GM18517 (cell line): ENCODE measurements at regions not wholly inside any gene's neighbourhood (a gene's known extent, or its start where the extent isn't known, plus 50 kb on each side); places are given as distances from the start of the nearest gene placed in this dataset.
"Not testable (repeated sequence)": the region's sequence is repeated elsewhere in the genome, so short reads cannot be mapped to it uniquely, and the experiment has no call there.

Source experiments
- ATAC-seq: cut with Tn5 transposase; IDR thresholded peaks from one replicate; pipeline ENCODE4 v1.9.1; 2021; ENCODE audit warnings: mild to moderate bottlenecking, moderate library complexity; ENCODE audit not compliant: unreplicated experiment

DNA sequence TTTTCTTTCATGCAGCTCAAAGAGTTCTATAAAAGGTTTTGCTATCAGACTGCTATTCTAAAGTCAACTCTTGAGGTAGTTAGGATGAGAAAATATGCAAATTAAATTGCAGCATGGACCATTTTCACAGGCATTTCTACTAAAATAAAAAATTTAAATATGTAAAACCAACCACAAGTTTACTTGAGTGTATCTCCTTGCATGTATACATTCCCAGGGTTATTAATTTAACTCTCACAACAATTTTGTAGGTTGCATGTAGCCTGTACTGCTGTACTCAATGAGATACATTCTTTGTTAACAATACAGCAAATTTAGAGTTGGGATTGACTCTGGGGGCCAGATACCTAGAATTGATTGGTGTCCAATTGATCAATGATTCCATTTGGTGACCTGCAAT, 265.8 kb downstream of the MED10 start:
- ATAC-seq: no peak

DNA sequence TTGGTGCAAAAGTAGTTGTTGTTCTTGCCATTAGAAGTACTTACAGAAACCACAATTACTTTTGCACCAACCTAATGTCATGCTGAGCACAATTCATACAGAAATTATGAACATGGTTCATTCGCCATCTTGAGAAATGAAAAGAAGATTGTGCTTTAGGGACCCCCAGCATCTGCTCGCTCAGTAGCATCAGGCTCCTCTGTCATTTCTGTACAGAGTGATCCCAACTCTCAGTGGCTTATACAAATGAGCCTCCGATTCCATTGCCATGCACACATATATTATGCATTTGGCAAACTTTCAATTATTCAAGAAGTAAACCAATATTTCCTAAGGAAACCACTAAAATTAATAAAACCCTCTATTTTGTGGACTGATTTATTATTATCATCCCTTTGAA, 266.2 kb downstream of the MED10 start:
- ATAC-seq: no peak

GRCh38 chr5:6111131-6111530, 267.2 kb downstream of the MED10 start:
- no peak for ATAC-seq

DNA sequence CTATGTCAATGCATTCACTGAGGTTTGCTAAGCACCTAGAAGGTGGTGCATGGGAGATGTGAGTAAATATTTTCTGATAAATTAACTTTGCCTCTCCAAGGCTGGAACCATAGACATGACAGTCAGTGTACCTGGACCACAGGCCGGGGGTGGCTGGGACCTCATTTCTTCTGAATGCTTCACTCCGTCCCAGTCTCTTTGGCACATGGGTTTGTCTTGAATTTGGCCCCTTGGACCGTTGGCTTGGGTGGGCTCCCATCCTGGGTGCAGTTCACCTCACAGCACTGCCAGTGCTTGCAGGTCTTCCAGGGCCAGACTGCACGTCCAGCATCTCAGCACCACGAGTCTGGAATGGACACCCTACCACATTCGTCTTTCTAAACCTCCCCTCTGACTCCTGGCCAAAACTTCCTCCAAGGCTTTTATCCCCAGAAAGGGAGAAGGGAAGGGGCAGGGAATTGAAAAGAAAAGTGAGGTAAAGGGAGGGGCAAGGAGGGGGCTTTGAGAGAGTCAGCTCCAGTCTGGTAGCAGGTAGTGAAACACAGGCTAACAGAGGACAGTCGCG, 267.8 kb downstream of the MED10 start:
- no peak for ATAC-seq

DNA sequence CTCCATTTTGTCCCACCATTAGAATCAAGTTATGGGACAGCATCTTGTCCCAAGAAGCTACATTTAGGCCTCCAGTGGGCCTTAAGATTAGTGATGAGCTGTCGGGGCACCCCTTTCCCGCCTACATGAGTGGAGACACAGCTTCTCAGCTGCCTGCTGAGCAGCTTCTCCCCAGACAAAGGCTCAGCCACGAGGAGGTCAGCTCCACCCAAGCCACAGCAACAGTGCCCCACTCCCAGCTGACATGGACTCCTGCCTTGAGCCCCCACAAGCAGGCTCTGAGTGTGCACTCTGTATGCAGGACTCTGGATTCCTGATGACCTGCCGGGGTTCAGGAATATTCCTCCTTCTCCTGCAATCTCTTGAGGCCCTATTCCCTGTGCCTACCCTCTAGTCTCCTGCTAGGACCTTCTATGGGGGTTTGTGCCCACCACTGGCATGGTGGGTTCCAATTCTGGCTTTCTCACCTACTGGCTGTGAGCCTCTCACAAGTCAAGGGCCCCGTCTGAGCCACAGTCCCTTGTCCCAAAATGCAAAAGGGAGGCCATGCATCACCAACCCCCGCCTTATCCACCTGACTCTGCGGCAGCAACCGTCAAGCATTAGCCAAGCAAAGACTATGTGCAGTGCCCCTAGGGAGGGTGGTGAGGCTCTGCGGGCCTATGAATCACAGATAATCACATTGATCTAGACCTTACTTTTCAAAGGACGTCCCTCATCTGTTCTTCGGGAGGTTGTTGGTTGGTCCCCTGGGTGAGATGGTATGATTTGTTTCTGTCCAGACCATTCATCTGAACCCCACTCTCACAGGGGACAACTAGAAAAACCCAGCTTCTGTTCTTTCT, 269.1 kb downstream of the MED10 start:
- ATAC-seq: no peak

- ATAC-seq: no peak
Measured at GRCh38 chr5:6108540-6108848, 269.9 kb downstream of the MED10 start.

- no peak for ATAC-seq
Measured at GRCh38 chr5:6107675-6108539, 270.4 kb downstream of the MED10 start.

DNA sequence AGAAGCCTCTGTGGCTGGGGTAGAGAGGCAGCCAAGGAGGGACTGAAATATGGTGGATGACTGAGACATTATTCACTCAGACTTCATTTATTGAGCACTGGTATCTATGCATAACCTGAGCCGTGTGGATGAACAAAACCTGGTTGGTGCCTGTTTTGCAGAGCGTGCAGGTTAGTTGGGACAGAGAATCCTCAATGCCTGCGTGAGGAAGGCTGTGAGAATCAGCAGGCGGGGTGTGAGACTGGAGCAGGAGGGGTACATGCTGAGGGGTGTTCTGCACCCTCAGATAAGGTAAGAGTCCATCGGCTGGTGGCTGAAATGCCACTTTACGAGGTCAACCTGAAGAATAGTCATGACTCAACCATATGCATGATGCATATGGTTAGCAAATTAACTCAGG, 271.6 kb downstream of the MED10 start:
- ATAC-seq: no peak

- no peak for ATAC-seq
Measured at GRCh38 chr5:6105320-6105719, 273.0 kb downstream of the MED10 start.

- no peak for ATAC-seq
Measured at GRCh38 chr5:6096101-6096500, 282.2 kb downstream of the MED10 start.

DNA sequence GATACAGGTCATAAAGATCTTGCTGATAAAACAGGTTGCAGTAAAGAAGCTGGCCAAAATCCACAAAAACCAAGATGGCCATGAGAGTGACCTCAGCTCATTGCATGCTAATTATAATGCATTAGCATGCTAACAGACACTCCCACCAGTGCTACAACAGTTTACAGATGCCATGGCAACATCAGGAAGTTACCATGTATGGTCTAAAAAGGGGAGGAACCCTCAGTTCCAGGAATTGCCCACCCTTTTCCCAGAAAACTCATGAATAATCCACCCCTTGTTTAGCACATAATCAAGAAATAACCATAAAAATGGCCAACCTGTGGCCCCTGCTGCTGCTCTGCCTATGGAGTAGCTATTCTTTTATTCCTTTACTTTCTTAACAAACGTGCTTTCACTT, 284.2 kb downstream of the MED10 start:
- not testable (repeated sequence) for ATAC-seq

DNA sequence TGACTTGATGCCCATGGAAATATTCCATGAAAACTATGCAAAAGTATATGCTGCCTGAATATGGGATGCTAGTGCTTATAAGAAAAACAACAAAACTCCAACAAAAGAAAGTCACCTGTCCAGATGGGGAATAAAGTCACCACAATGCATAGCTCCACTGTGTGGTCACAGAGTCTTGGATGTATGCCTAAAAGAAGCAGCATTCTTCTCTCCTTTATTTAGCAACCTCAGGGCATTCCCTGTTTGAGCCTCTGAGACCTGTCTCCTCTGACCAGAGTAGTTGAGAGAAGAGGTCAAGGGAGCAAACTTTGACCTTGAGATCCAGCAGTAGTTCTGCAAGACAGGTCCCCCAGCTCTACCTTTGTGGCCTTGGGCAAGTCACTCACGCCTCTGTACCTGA, 287.5 kb downstream of the MED10 start:
- no peak for ATAC-seq

DNA sequence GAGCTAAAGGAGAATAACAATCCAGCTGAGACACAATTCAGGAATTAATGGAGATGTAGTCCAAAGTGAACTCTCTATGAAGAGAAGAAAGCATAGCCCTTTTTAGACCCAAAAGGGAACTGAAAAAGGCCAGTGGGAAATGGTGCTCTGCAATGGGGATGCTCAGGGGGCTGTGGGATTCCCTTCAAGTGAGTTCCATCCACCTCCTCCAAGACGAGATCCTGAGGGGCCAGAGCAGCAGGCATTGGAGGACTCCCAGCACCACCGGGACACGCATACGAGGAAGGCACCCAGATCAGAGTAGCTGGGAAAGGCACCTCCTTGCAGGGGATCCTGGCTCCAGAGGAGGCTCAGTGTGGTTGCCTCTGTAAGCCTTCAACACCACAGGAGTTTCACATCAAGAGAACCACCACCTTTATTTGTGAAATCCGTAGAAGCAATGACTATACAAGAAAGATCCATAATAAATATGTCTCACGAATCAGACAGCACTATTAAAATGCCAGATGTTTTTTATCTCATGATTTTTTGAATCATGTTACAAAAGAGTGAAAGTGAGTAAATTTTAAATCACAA, 288.2 kb downstream of the MED10 start:
- no peak for ATAC-seq

- ATAC-seq: no peak
Measured at GRCh38 chr5:6088706-6089105, 289.6 kb downstream of the MED10 start.

- ATAC-seq: no peak
Measured at GRCh38 chr5:6087576-6087975, 290.8 kb downstream of the MED10 start.

DNA sequence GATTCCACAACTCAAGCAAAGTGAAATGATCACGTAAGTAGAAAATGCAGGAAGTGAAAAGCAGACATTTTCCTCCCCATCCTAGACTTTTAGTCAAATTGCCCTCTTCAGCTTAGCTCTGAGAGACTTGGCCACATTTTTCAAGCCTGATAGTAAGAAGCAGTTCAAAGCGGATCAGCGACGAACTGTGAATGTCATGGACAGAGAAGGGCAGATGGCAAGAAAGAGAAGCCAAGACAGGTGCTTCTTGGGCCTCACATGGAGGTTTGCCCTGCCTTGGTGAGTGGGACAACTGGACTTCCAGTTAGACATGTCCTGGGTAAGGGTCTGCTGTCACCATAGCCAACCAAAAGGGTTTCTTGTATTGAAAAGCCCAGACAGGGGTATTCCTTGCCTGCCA, 291.5 kb downstream of the MED10 start:
- no peak for ATAC-seq

DNA sequence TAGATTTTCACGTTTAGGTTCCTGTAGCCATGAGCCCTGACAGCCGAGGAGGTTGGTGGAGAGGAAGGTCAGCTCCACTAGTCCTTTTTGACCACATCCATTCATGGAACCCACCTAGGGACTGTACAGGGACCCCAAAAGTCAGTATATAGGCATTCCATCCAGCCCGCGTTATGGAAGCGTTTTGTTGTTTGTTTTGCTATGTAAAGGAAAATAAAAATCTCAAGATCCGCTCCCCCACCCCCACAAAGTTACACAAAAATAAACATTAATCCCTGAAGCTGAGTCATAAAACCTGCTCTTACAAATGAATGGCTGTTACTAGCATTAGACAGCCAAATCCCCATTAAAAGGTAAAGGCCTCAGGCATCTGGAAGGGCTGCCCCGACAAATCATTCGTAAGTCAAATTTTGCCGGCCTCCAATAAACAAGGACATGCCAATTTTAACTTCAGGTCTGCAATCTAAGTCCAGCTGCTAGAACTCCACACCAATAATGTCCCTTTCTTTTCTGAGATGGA, 292.9 kb downstream of the MED10 start:
- no peak for ATAC-seq

DNA sequence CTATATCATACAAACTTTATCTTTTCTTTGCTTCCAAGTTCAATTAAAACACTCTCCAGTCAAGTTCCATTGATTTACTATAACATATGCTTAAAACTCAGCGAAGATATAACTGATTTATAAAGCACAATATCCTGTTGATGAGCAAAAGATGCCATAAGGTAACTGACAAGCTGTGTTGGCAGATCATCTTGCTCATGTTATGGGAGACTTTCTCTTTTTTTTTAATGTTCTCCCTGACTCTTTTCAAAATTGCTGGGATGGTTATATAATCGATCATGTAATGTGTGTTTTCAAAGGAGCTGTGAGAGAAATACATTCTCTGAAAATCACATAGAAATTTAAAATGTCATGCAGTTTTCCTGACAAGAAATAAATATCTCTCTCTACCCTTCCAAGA, 293.5 kb downstream of the MED10 start:
- no peak for ATAC-seq

GRCh38 chr5:6084376-6084775, 294.0 kb downstream of the MED10 start:
- ATAC-seq: no peak

GRCh38 chr5:6083311-6083978, 294.9 kb downstream of the MED10 start:
- no peak for ATAC-seq

- no peak for ATAC-seq
Measured at GRCh38 chr5:6082685-6083084, 295.7 kb downstream of the MED10 start.
